GF-D8 (cell line): ENCODE measurements at regions not wholly inside any gene's neighbourhood (a gene's known extent, or its start where the extent isn't known, plus 50 kb on each side); places are given as distances from the start of the nearest gene placed in this dataset.
"Not testable (repeated sequence)": the region's sequence is repeated elsewhere in the genome, so short reads cannot be mapped to it uniquely, and the experiment has no call there.

Experiments used
- DNase-seq: peaks from one replicate; lab custom pipeline; 2025; lab: John Stamatoyannopoulos, UW

GRCh38 chr1:118564961-118565703, 380.1 kb upstream of the SPAG17 start:
- DNase-seq: no peak

DNA sequence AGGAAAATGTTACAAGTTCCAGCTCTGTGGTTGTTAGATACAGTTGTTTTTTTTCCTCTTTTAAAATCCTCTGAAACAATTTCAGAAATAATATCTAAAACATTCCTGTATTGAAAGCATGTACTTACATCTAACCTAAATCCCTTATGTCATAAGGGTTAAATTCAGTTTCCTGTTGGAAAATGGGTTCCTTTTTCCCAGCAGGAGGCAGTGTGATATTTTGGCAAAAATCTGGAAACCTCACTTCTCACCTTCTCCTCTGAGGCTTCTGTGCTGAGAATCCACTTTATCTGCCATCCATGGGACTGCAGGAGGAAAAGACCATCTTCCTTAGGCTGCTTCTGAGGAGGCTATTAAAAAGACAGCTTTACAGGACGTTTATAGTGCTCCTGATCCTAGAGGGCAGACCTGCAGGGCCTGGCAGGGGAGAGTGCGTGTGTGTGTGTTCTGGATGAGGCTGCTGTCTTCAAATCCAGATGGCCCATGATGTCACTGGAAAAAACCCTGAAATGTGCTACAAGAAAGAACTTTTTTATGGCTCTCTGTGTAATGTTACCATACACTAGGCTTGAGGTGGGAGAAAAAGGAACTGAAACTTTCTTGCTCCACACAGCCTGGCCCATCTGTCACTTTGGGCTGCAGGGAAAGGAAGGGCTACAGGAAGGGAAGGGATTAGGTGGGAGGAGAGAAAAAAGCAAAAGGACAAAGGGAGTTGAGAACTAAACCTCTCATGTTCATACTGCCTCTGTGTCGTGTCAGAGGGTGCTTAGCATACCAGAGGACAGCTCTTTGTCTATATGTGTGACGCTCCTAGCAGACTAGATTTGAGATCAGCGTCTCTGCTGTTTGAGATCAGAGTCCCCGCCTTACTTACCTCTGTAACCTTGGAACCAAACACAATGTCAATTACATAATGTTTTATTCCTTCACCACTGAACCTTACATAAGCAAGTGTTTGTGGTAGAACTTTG, 379.2 kb upstream of the SPAG17 start:
- no peak for DNase-seq

GRCh38 chr1:118558933-118559332, 373.9 kb upstream of the SPAG17 start:
- no peak for DNase-seq

DNA sequence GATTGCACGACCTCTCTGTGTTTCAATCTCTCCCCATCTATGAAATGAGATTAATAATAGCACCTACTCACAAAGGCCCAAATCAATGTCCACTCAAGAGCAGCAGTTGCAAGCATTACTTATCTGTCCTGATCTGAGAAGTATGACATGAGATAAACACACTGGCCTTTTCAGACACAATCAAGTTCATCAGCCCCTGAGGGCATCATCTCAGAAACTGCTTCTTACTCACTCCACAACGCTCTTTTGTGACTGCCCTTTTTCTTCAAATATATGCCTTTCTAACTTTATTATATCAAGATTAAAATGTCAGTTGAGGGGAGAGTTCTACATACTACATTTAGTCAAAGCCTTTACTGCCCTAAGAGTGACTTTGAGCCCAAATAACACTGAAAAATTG, 371.9 kb upstream of the SPAG17 start:
- DNase-seq: no peak

DNA sequence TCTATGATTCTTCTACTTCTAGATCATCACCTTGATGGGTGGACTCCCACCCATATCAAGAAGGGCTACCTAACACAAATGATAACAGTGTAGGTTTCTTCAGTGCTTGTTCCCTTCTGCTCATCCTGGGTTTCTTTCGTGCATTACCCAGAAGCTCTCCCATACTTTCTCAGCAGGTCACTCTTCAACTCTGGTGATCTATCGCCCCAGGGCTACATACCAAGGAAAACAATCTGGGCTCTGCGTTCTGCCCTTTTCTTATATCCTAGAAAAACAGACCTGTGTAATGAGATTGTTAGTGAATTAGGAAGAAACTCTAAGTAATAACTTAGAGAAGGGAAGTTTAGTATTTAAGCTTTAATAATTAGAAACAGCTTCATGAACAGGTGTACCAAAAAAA, 370.6 kb upstream of the SPAG17 start:
- DNase-seq: no peak

- no peak for DNase-seq
Measured at GRCh38 chr1:118535901-118536300, 350.9 kb upstream of the SPAG17 start.

DNA sequence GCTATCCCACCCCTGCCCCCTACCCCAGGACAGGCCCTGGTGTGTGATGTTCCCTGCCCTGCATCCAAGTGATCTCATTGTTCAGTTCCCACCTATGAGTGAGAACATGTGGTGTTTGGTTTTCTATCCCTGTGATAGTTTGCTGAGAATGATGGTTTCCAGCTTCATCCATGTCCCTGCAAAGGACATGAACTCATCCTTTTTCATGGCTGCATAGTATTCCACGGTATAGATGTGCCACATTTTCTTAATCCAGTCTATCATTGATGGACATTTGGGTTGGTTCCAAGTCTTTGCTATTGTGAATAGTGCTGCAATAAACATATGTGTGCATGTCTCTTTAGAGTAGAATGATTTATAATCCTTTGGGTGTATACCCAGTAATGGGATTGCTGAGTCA, 326.9 kb upstream of the SPAG17 start:
- not testable (repeated sequence) for DNase-seq

DNA sequence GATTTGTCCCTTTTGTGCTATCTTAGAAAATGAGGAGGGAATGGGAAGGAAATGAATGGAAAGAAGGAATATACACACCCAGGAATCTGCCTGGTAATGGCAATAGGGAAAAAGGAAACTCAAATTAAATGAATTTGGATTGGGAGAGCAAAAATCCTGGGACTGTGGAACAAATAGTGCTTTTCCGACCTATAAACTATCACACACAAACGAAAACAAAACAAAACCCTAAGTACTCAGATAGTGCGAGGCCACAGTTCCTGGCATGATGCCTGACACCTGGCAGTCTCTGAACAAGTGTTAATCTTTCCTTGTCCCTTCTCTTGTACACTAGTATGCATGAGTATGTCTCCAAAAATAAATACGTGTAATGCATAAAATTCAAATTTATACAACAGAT, 319.8 kb upstream of the SPAG17 start:
- DNase-seq: no peak

- DNase-seq: no peak
Measured at GRCh38 chr1:118504221-118504644, 319.2 kb upstream of the SPAG17 start.

GRCh38 chr1:118503752-118504151, 318.7 kb upstream of the SPAG17 start:
- DNase-seq: no peak

GRCh38 chr1:118494998-118495397, 310.0 kb upstream of the SPAG17 start:
- no peak for DNase-seq

GRCh38 chr1:118488787-118489186, 303.8 kb upstream of the SPAG17 start:
- no peak for DNase-seq

DNA sequence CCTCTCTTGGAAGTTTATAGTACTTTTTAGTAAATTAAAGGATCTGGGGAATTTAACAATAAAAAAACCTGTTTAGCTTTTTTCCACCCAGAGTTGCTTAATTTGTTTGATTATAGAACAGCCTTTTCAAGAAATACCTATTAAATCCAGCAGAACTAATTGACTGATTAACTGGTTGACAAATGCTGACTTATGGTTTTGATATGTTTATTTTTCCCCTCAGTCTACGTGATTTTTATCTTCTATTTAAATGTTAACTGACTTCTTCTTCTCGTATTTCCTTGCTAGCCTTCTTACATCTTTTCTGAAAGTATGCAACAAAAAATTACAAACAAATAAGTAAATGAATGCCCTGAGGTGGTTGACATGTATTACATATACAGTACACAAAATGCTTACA, 302.9 kb upstream of the SPAG17 start:
- DNase-seq: no peak

DNA sequence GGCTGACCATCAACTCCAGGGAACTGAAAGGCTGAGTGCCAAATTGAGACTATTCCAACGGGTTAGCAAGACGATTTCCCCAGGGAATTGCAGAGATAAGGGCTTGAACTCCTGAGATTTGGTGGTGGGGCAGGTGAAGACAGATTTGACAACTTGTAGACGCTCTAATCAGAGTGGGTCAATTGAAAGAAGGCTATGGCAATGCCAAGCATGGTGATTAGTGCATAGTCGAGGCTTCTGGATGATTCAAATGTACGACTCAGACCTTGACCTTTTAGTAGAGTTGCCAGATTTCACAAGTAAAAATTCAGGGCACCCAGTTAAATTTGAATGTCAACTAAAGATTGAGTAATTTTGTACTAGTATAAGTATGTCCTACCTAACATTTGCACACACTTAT, 302.1 kb upstream of the SPAG17 start:
- DNase-seq: no peak

GRCh38 chr1:118486199-118486598, 301.2 kb upstream of the SPAG17 start:
- DNase-seq: no peak

GRCh38 chr1:118485757-118486156, 300.7 kb upstream of the SPAG17 start:
- DNase-seq: no peak

DNA sequence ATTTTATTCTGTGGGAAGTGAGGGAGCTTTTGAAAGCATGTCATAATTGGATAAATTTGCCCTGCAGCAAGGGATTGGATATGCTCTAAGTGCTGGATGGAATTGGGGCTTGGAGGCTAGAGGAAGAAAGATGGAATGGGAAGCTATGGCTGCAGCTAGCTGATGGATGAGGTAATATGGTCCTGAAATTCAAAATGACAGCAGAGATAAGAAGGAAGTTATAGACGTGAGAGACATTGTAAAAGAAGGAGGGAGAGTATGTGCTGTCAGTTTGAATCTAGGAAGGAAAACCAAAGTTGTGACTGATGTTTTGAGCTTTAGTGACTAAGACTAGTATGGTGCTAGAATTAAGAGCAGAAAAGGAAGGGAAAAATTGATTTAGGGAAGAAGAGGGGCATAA, 299.9 kb upstream of the SPAG17 start:
- DNase-seq: no peak

GRCh38 chr1:118483245-118484006, 298.4 kb upstream of the SPAG17 start:
- DNase-seq: no peak

DNA sequence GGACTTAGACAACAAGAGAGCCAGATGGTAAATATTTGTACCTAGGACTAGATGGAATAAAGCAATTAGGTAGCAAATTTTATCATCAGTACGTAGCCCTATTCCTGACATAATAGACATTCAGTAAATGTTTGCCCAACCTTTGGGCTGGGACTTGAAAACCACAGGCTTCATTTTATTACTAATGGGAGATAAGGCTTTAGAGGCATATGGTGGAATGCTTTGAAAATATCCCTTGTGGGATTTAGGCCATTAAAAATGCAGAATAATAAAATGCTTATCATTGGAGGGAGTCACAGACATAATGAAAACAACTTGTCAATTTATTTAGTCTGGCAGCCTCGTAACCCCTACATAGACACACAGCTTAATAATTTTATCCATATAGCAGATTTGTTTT, 296.1 kb upstream of the SPAG17 start:
- DNase-seq: no peak

- DNase-seq: no peak
Measured at GRCh38 chr1:118479351-118479750, 294.3 kb upstream of the SPAG17 start.

- DNase-seq: no peak
Measured at GRCh38 chr1:118473825-118474224, 288.8 kb upstream of the SPAG17 start.

DNA sequence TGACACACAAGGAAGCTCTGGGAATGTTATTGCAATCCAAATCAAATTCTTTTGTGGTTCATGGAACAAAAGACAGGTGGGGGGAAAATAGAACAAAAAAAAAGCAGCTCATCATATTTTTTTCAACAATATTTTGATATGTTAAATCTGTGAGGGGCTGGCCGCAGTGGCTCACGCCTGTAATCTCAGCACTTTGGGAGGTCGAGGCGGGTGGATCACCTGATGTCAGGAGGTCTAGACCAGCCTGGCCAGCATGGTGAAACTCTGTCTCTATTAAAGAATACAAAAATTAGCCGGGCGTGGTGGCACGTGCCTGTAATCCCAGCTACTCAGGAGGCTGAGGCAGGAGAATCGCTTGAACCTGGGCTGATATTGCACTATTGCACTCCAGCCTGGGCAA, 279.4 kb upstream of the SPAG17 start:
- not testable (repeated sequence) for DNase-seq
